ENCODE measurements at regions not wholly inside any gene's neighbourhood (a gene's known extent, or its start where the extent isn't known, plus 50 kb on each side); places are given as distances from the start of the nearest gene placed in this dataset.

GRCh38 chr3:144624656-144625055 lies 653.0 kb downstream of the DIPK2A start:
- no peaks in the 10 kb centered on the region for H3K9me3 ChIP-seq (ENCODE audit: control insufficient read depth, low read length)
- H3K27ac Mint-ChIP-seq, result no peak overlapping the region
- H3K27me3 Mint-ChIP-seq (ENCODE audit: insufficient read depth), result no peaks in the 10 kb centered on the region
- TF ChIP-seq CTCF (conservative IDR thresholded peaks at IDR 0.05), result no peak
- WGBS, 2 experiments (ENCODE audit: insufficient coverage in 1 of 2, insufficient read length in 1 of 2), result 92% methylated on average over 2 of the region's 2 CpGs; no CpG with 5 or more reads in 1 of the 2 experiments
- H3K36me3 ChIP-seq (ENCODE audit: control insufficient read depth, insufficient read depth, low read length), result no peaks in the 10 kb centered on the region
- H3K9ac ChIP-seq (ENCODE audit: extremely low read depth, low read length, poor library complexity, severe bottlenecking), result no peak overlapping the region
- peaks cover 6% of the 10 kb centered on the region for H3K9me3 Mint-ChIP-seq
- H3K36me3 Mint-ChIP-seq (ENCODE audit: low read depth), result no peaks in the 10 kb centered on the region
- no peak overlapping the region for H3K4me3 Mint-ChIP-seq
- no peaks in the 10 kb centered on the region for H3K4me1 ChIP-seq (ENCODE audit: control insufficient read depth, insufficient read depth, low read length)
- H3K27ac ChIP-seq (ENCODE audit: low read depth, low read length), result no peak overlapping the region
- H3K27me3 ChIP-seq (ENCODE audit: control insufficient read depth, insufficient read depth, low read length, poor library complexity, severe bottlenecking), result no peaks in the 10 kb centered on the region
- no peak for DNase-seq
- H3K4me3 ChIP-seq (ENCODE audit: low read length), result no peak overlapping the region
- peaks cover 5% of the 10 kb centered on the region for H3K4me1 Mint-ChIP-seq

GRCh38 chr3:144626835-144627234 lies 655.2 kb downstream of the DIPK2A start:
- Mint-ChIP-seq H3K36me3 (ENCODE audit: low read depth) (no peaks in the 10 kb centered on the region), H3K4me3 (no peak overlapping the region), H3K9me3 (no peaks in the 10 kb centered on the region), H3K4me1 (peaks cover 5% of the 10 kb centered on the region), H3K27me3 (ENCODE audit: insufficient read depth) (no peaks in the 10 kb centered on the region), H3K27ac (no peak overlapping the region)
- Histone ChIP-seq H3K36me3 (ENCODE audit: control insufficient read depth, insufficient read depth, low read length) (no peaks in the 10 kb centered on the region), H3K4me3 (ENCODE audit: low read length) (no peak overlapping the region), H3K27ac (ENCODE audit: low read depth, low read length) (no peak overlapping the region), H3K27me3 (ENCODE audit: control insufficient read depth, insufficient read depth, low read length, poor library complexity, severe bottlenecking) (no peaks in the 10 kb centered on the region), H3K4me1 (ENCODE audit: control insufficient read depth, insufficient read depth, low read length) (no peaks in the 10 kb centered on the region), H3K9ac (ENCODE audit: extremely low read depth, low read length, poor library complexity, severe bottlenecking) (no peak overlapping the region), H3K9me3 (ENCODE audit: control insufficient read depth, low read length) (no peaks in the 10 kb centered on the region)
- no peak for DNase-seq
- TF ChIP-seq CTCF (conservative IDR thresholded peaks at IDR 0.05), result no peak

- no peak overlapping the region for H3K4me3 Mint-ChIP-seq
- no peaks in the 10 kb centered on the region for H3K36me3 Mint-ChIP-seq (ENCODE audit: low read depth)
- no peak overlapping the region for H3K27ac Mint-ChIP-seq
- Histone ChIP-seq H3K27ac (ENCODE audit: low read depth, low read length) (no peak overlapping the region), H3K27me3 (ENCODE audit: control insufficient read depth, insufficient read depth, low read length, poor library complexity, severe bottlenecking) (no peaks in the 10 kb centered on the region), H3K4me3 (ENCODE audit: low read length) (no peak overlapping the region), H3K9me3 (ENCODE audit: control insufficient read depth, low read length) (no peaks in the 10 kb centered on the region), H3K9ac (ENCODE audit: extremely low read depth, low read length, poor library complexity, severe bottlenecking) (no peak overlapping the region), H3K4me1 (ENCODE audit: control insufficient read depth, insufficient read depth, low read length) (no peaks in the 10 kb centered on the region), H3K36me3 (ENCODE audit: control insufficient read depth, insufficient read depth, low read length) (no peaks in the 10 kb centered on the region)
- TF ChIP-seq CTCF (conservative IDR thresholded peaks at IDR 0.05), result no peak
- H3K27me3 Mint-ChIP-seq (ENCODE audit: insufficient read depth), result no peaks in the 10 kb centered on the region
- H3K9me3 Mint-ChIP-seq, result no peaks in the 10 kb centered on the region
- WGBS, 2 experiments (ENCODE audit: insufficient coverage in 1 of 2, insufficient read length in 1 of 2), result 70 to 94% methylated on average over 2 to 4 of the region's 4 CpGs
- no peak for DNase-seq
- H3K4me1 Mint-ChIP-seq, result peaks cover 5% of the 10 kb centered on the region
These were observed 657.8 kb downstream of the DIPK2A start for GRCh38 chr3:144629381-144629780.
